A549 (cell line): ENCODE measurements at regions not wholly inside any gene's neighbourhood (a gene's known extent, or its start where the extent isn't known, plus 50 kb on each side); places are given as distances from the start of the nearest gene placed in this dataset.

ENCODE experiments used
- ATAC-seq, 2 experiments: fragments of 200-7000 bp in 1 of 2; fragments of >200 bp in 1 of 2; cut with Nextera tagmentation in 1 of 2; cut with Tn5 transposase in 1 of 2; 3 replicates each; pipeline versions ENCODE4 v1.8.0 to v1.9.1; 2018 to 2020; ENCODE audit warnings: mild to moderate bottlenecking in 1 of 2, moderate library complexity in 1 of 2
- CTCF ChIA-PET: fragments of 300-600 bp; sonication (Branson Sonifier 250); formaldehyde crosslinking; extraction: SDS; loops from one replicate; lab custom pipeline; 2021; ENCODE audit warnings: antibody characterized with exemption, inconsistent platforms; lab: Yijun Ruan, JAX
- POLR2A ChIA-PET: fragments of 350-600 bp; formaldehyde crosslinking; extraction: SDS; loops from one replicate; lab custom pipeline; 2021; ENCODE audit warnings: antibody characterized with exemption, inconsistent platforms; lab: Yijun Ruan, JAX
- DNase-seq, 2 experiments: peaks; one replicate each; pipeline versions ENCODE4 v3.0.0 to v3.0.0-alpha.2; 2011 to 2016; ENCODE audit warnings: low read depth in 1 of 2, low spot score in 1 of 2
- FAIRE-seq: peaks from 2 replicates; lab custom pipeline; 2011; peaks lifted over from hg19 to GRCh38; lab: Jason Lieb, UNC
- H3K27ac ChIP-seq, 2 experiments: fragments of >200 bp; sonication (Bioruptor Twin); formaldehyde crosslinking; 3 replicates each; pipeline ENCODE4 v1.5.1; 2016 to 2017
- H3K4me1 ChIP-seq: fragments of >200 bp; sonication (Bioruptor Twin); formaldehyde crosslinking; 3 replicates; pipeline ENCODE4 v1.6.1; 2016
- H3K4me2 ChIP-seq: fragments of >200 bp; sonication (Bioruptor Twin); formaldehyde crosslinking; 3 replicates; pipeline ENCODE4 v1.6.1; 2016
- H3K4me3 ChIP-seq: fragments of >200 bp; sonication (Bioruptor Twin); formaldehyde crosslinking; 3 replicates; pipeline ENCODE4 v1.5.1; 2016
- H3K9me3 ChIP-seq: fragments of >200 bp; sonication (Bioruptor Twin); formaldehyde crosslinking; 3 replicates; pipeline ENCODE4 v1.6.1; 2016
- ATOH8 ChIP-seq: fragments of 250-450 bp; sonication (Bioruptor Pico); IDR thresholded peaks from 2 replicates; pipeline ENCODE4 v1.5.0; 2020; ENCODE audit warnings: low read depth, mild to moderate bottlenecking, moderate library complexity
- CBX2 ChIP-seq: fragments of 200-600 bp; sonication (generic); IDR thresholded peaks from 2 replicates; pipeline ENCODE4 v1.6.1; 2016; ENCODE audit warnings: low read depth, mild to moderate bottlenecking, borderline replicate concordance
- CEBPB ChIP-seq, 2 experiments: fragments of >200 bp in 1 of 2; sonication (Bioruptor Twin) in 1 of 2; formaldehyde crosslinking in 1 of 2; IDR thresholded peaks; 2 replicates each; pipeline ENCODE4 v1.6.1; 2012 to 2016
- CHD2 ChIP-seq: fragments of 150-350 bp; IDR thresholded peaks from 2 replicates; pipeline ENCODE4 v1.6.1; 2014; ENCODE audit warnings: low read length; ENCODE audit not compliant: partially characterized antibody
- EHF ChIP-seq: fragments of 250-450 bp; sonication (Bioruptor Pico); IDR thresholded peaks from 2 replicates; pipeline ENCODE4 v1.5.0; 2020; ENCODE audit warnings: mild to moderate bottlenecking
- ELK1 ChIP-seq: fragments of 150-350 bp; IDR thresholded peaks from 2 replicates; pipeline ENCODE4 v1.6.1; 2014; ENCODE audit warnings: low read depth, mild to moderate bottlenecking, low read length
- ESRRA ChIP-seq: fragments of 150-350 bp; IDR thresholded peaks from 2 replicates; pipeline ENCODE4 v1.6.1; 2014; ENCODE audit warnings: mild to moderate bottlenecking, low read length, borderline replicate concordance
- FOSB ChIP-seq: fragments of 250-450 bp; sonication (Bioruptor Pico); IDR thresholded peaks from 2 replicates; pipeline ENCODE4 v1.5.0; 2020; ENCODE audit warnings: mild to moderate bottlenecking, moderate library complexity
- FOSL2 ChIP-seq, 2 experiments: fragments of 450-650 bp in 1 of 2; fragments of >200 bp in 1 of 2; sonication (Bioruptor Twin) in 1 of 2; formaldehyde crosslinking; IDR thresholded peaks; 2 replicates each; pipeline versions ENCODE4 v1.5.0 to v1.6.1; 2016 to 2020; ENCODE audit warnings: mild to moderate bottlenecking in 1 of 2, moderate library complexity in 1 of 2
- HDAC2 ChIP-seq: fragments of 200-600 bp; sonication (generic); IDR thresholded peaks from 2 replicates; pipeline ENCODE4 v1.6.1; 2016
- HES2 ChIP-seq: fragments of >200 bp; sonication (Bioruptor Twin); formaldehyde crosslinking; IDR thresholded peaks from 2 replicates; pipeline ENCODE4 v1.6.1; 2016
- HMGXB4 ChIP-seq: fragments of 250-450 bp; sonication (Bioruptor Pico); IDR thresholded peaks from 2 replicates; pipeline ENCODE4 v1.5.0; 2021; ENCODE audit warnings: mild to moderate bottlenecking, moderate library complexity, borderline replicate concordance
- KDM1A ChIP-seq: fragments of 200-600 bp; sonication (generic); IDR thresholded peaks from 2 replicates; pipeline ENCODE4 v1.6.1; 2016; ENCODE audit warnings: low read depth, mild to moderate bottlenecking
- MAFK ChIP-seq: fragments of 450-650 bp; IDR thresholded peaks from 2 replicates; pipeline ENCODE4 v1.6.1; 2014; ENCODE audit not compliant: partially characterized antibody
- MAX ChIP-seq: IDR thresholded peaks from 2 replicates; pipeline ENCODE4 v1.6.1; 2012
- POLR2A ChIP-seq: IDR thresholded peaks from 2 replicates; pipeline ENCODE4 v1.6.1; 2012; ENCODE audit warnings: mild to moderate bottlenecking, low read length
- POLR2AphosphoS2 ChIP-seq: conservative IDR thresholded peaks from 2 replicates; pipeline ENCODE4 v1.6.1; 2012; ENCODE audit warnings: low read length, improper control_type of control experiment, inconsistent platforms
- RAD21 ChIP-seq, 2 experiments: fragments of >200 bp in 1 of 2; sonication (Bioruptor Twin) in 1 of 2; formaldehyde crosslinking in 1 of 2; IDR thresholded peaks in 1 of 2; conservative IDR thresholded peaks in 1 of 2; 2 replicates in 1 of 2; 3 replicates in 1 of 2; pipeline ENCODE4 v1.6.1; 2012 to 2018; ENCODE audit warnings: inconsistent platforms in 1 of 2
- RARB ChIP-seq: fragments of 250-450 bp; sonication (Bioruptor Pico); IDR thresholded peaks from 2 replicates; pipeline ENCODE4 v1.8.0; 2021; ENCODE audit warnings: mild to moderate bottlenecking, moderate library complexity
- RCOR1 ChIP-seq: fragments of 150-350 bp; IDR thresholded peaks from 2 replicates; pipeline ENCODE4 v1.6.1; 2014; ENCODE audit warnings: antibody characterized with exemption, low read length, low read depth
- REST ChIP-seq: fragments of 200-600 bp; sonication (generic); IDR thresholded peaks from 2 replicates; pipeline ENCODE4 v1.6.1; 2016; ENCODE audit warnings: antibody characterized with exemption, mild to moderate bottlenecking, moderate library complexity
- RNF2 ChIP-seq: fragments of 200-600 bp; sonication (generic); IDR thresholded peaks from 2 replicates; pipeline ENCODE4 v1.6.1; 2016; ENCODE audit warnings: low read depth, mild to moderate bottlenecking, antibody characterized with exemption, moderate library complexity, borderline replicate concordance
- SMC3 ChIP-seq: fragments of >200 bp; sonication (Bioruptor Twin); formaldehyde crosslinking; IDR thresholded peaks from 3 replicates; pipeline ENCODE4 v1.6.1; 2018; ENCODE audit warnings: inconsistent platforms
- SREBF2 ChIP-seq: fragments of 450-650 bp; IDR thresholded peaks from 2 replicates; pipeline ENCODE4 v1.6.1; 2014; ENCODE audit warnings: mild to moderate bottlenecking, moderate library complexity
- USF2 ChIP-seq: fragments of 450-650 bp; IDR thresholded peaks from 2 replicates; pipeline ENCODE4 v1.6.1; 2014; ENCODE audit warnings: antibody characterized with exemption
- ZFP36 ChIP-seq: fragments of 450-650 bp; IDR thresholded peaks from 2 replicates; pipeline ENCODE4 v1.6.1; 2014; ENCODE audit warnings: borderline replicate concordance; ENCODE audit not compliant: partially characterized antibody
- ZNF302 ChIP-seq: fragments of 250-450 bp; sonication (Bioruptor Pico); IDR thresholded peaks from 2 replicates; pipeline ENCODE4 v1.9.0; 2021; ENCODE audit warnings: inconsistent platforms, mild to moderate bottlenecking, moderate library complexity
- WGBS: methylation state at CpG from one replicate; pipeline ENCODE4 v1.1.6; 2017; ENCODE audit errors: missing lambda C conversion rate; 5-methylcytosine and 5-hydroxymethylcytosine counted together

GRCh38 chr3:135649361-135649760, 316.2 kb upstream of the PPP2R3A start:
- ChIA-PET POLR2A (no interaction called here), CTCF (no interaction called here)
- ATAC-seq, result no peak
- no peaks in the 10 kb centered on the region for H3K9me3 ChIP-seq
- WGBS, result 0% methylated on average over 2 of the region's 2 CpGs
- H3K27ac ChIP-seq, result no peak overlapping the region
- no peak for FAIRE-seq
- TF ChIP-seq CBX2 (no peak), MAX (no peak), RAD21 (conservative IDR thresholded peaks at IDR 0.05 in 1 of 2, IDR thresholded peaks at IDR 0.05 in 1 of 2) (no peak), MAFK (no peak), POLR2AphosphoS2 (no peak), SREBF2 (no peak), RNF2 (no peak)
- H3K4me1 ChIP-seq, result no peaks in the 10 kb centered on the region
- no peak for DNase-seq
- H3K4me2 ChIP-seq, result no peak overlapping the region
- H3K4me3 ChIP-seq, result no peak overlapping the region

GRCh38 chr3:135650309-135650708, 315.2 kb upstream of the PPP2R3A start:
- H3K4me3 ChIP-seq, result no peak overlapping the region
- ATAC-seq (no peak), DNase-seq (no peak), FAIRE-seq (no peak)
- H3K27ac ChIP-seq, result no peak overlapping the region
- H3K4me1 ChIP-seq, result no peaks in the 10 kb centered on the region
- CTCF ChIA-PET, result no interaction called here
- H3K9me3 ChIP-seq, result no peaks in the 10 kb centered on the region
- H3K4me2 ChIP-seq, result no peak overlapping the region
- POLR2A ChIA-PET, result no interaction called here
- WGBS, result 0% methylated on average over 1 of the region's 1 CpG
- TF ChIP-seq FOSL2 (IDR thresholded peaks at IDR 0.05), result no peak
- no peak for TF ChIP-seq FOSL2 (CRISPR knock-in tag; IDR thresholded peaks at IDR 0.05)
- no peak for TF ChIP-seq HDAC2
- no peak for TF ChIP-seq RARB
- TF ChIP-seq EHF, result no peak
- no peak for TF ChIP-seq ATOH8
- no peak for TF ChIP-seq USF2
- TF ChIP-seq ZFP36, result no peak
- no peak for TF ChIP-seq CHD2
- no peak for TF ChIP-seq ELK1
- TF ChIP-seq SMC3, result no peak
- TF ChIP-seq POLR2A, result no peak
- TF ChIP-seq RCOR1, result no peak
- no peak for TF ChIP-seq CEBPB (IDR thresholded peaks at IDR 0.05)
- TF ChIP-seq HES2, result no peak
- TF ChIP-seq KDM1A, result no peak

GRCh38 chr3:135652388-135652787, 313.1 kb upstream of the PPP2R3A start:
- DNase-seq (no peak), FAIRE-seq (no peak), ATAC-seq (no peak)
- 2% methylated on average over 3 of the region's 3 CpGs for WGBS
- Histone ChIP-seq H3K4me2 (no peak overlapping the region), H3K9me3 (no peaks in the 10 kb centered on the region), H3K4me1 (no peaks in the 10 kb centered on the region), H3K27ac (no peak overlapping the region), H3K4me3 (no peak overlapping the region)
- ChIA-PET POLR2A (no interaction called here), CTCF (no interaction called here)
- TF ChIP-seq FOSB (CRISPR knock-in tag) (no peak), HMGXB4 (CRISPR knock-in tag) (no peak), KDM1A (no peak), ESRRA (no peak), REST (no peak), ZNF302 (CRISPR knock-in tag) (no peak)
